AG20443 (cell line): ENCODE measurements at regions not wholly inside any gene's neighbourhood (a gene's known extent, or its start where the extent isn't known, plus 50 kb on each side); places are given as distances from the start of the nearest gene placed in this dataset.

Experiments used
- DNase-seq: peaks from one replicate; pipeline ENCODE4 v3.0.0; 2012; ENCODE audit warnings: low spot score, mixed read lengths

DNA sequence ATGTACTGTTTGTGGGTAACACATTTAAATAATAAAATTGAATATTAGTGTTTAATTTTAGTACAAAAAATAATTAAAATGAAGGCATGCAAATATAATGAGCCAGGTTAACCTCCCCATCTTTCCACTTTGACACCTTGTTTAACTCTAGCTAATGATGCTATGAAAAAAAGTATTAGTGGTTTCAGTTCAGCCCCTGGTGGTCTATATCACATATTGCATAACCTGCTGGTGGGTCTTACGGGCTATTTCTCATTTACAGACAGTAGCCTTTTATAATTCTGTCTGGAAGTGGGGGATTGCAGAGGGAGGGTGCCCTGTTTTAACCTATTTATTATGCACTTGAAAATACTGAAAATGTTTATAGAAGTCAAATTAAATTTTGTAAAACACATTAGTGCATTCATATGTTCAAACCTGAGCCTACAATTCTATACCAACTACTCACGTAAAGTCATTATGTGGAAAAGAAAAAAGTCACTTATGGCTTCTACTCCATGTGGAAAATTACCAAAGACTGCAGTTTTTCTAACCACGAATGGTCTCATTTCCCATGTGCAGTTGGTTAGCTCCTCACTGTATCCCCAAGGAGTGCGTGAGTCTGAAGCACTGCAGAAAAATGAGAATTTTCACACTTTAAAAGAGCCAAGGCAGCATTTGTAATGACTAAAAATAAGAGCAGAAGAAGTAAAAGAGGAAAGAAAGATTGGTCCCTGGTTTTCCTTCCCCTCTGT is 381.0 kb downstream of the MTX2 start:
- peak; percentile 46 for DNase-seq

DNA sequence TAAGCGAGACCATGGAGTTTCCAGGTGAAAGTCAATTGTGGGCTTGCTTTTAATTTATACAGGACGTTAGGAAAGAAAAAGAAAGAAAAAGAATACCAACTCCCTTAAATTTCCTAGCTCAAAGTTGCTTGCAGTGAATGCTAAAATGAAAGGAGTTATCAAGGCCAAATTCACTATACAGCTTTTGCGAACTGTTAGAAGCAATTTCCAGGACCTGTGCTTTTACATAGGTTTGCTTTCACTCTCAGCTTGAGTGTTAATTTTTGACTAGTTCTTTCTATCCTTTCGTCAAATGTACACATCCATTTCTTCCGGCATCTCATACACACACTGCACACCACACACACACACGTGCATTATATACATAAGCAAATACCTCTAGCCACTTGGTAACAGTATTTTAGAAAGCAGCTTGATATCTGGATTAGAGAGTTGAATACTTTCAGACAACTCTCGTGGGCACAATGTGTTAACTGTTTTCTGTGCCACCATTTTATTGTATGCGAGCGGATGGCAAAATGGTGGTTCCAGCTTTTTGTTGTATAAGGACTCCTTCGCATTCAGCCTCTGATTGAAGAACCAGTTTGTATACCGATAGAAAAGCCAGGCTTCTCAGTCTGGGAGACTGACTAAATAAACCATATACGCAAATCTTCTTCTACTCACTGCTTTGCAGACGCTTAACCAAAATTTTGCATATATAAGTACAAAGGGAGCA is 381.8 kb downstream of the MTX2 start:
- no peak for DNase-seq

GRCh38 chr2:176652300-176653182 is 383.3 kb downstream of the MTX2 start:
- peak; percentile 56 for DNase-seq

DNA sequence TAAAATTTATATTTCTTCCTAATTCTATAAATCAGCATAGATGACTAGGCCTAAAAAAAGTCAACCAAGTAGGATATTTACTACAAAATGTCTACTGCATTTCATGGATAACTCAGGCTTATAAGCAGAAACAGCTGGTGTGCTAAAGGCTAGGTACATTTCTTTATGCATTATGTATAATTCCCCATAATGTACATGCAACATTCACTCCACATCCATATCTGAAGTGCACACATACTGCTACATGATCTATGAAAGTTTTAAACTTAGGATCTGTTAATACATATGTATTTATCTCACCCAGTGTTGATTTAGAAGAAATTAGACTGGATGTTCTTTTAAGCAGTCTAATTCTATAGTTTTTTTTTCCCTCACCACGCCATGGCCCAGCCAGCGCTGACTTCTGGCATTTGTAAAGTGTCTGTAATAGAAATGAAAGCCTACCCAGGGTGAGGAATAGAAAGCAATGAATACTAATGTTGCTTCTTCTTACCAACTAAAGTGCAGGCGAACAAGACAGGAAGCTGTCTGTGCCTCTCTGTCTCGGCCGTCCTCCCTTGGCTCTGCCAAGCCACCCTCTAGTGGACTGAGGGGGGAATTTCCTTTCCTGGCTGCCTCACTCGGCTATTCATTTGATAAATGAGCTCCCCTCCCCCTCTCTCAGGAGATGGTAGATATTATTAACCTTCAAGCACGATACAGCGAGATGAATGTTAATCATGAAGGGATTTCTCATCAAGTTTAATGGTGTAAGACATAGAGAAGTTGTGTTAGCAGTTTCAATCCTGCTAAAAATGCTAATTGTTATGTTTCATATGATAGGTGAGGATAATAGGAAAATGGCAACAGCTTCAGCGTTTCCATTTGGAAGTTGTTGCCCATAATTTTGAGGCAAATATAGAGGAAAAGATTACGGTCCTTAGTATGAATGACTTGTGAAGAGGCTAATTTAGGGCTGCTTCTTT is 384.5 kb downstream of the MTX2 start:
- peak; percentile 82 for DNase-seq

DNA sequence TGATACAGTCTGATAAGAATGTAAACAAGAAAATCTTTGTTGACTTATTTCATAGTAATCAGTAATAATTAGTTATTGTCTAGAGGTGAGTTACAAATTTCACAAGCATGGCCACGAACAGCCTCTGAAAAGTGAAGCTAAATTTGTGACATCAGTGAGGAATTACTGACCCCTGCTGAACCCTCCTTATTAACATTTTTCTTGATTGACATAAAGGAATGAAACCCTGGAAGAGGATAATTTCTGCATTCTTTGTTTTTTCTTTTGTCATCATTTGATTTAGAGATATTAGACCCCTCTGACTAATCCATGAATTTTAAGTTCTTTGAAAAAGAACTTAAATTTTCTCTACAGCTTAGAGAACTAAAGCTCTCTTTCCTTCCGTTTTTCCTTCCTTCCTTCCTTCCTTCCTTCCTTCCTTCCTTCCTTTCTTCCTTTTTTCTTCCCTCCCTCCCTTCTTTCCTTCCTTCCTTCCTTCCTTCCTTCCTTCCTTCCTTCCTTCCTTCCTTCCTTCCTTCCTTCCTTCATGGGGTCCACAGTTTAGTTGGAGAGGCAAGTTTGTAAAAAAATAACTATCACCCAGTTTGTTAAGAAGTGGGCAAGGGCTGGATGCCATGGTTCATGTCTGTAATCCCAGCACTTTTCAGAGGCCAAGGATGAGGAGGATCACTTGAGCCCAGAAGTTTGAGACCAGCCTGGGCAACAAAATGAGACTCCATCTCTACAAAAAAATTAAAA is 387.0 kb downstream of the MTX2 start:
- DNase-seq = no peak

GRCh38 chr2:176656776-176657140 is 387.5 kb downstream of the MTX2 start:
- no peak for DNase-seq

DNA sequence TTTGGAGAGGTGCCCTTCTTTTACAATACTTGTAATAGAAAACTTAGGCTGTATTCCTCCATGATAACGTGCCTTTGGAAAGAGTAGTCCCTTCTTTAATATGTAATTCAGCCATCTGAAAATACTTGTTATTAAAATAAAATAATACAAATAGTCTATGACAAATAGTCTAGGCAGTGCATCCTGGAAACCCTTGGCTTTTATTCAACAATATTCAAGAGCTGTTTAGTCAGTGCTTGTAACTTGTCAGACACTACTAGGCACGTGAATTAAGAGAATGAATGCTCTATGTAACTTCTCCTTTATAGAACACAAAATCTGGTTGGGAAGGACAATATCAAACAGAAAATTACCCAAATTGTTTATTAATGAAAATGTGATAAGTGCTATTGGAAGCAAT is 388.2 kb downstream of the MTX2 start:
- peak; percentile 21 for DNase-seq

DNA sequence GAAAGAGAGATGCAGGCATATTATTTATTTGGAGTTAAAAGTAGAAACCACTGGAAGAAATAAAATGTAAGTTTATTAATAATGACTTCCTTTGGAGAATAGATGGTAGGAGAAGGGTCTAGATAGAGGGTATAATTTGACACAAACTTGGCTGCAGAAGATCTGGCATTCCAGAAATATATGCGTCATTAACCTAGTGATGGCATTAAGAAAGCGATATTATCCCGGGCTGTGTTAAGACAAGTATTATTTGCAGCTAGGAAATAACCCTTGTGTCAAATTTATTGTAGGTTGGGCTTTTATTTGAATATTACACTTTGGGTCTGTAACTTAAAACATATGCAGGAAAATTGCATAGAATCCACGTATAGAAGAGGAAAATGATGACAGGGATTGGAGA is 389.5 kb downstream of the MTX2 start:
- no peak for DNase-seq

DNA sequence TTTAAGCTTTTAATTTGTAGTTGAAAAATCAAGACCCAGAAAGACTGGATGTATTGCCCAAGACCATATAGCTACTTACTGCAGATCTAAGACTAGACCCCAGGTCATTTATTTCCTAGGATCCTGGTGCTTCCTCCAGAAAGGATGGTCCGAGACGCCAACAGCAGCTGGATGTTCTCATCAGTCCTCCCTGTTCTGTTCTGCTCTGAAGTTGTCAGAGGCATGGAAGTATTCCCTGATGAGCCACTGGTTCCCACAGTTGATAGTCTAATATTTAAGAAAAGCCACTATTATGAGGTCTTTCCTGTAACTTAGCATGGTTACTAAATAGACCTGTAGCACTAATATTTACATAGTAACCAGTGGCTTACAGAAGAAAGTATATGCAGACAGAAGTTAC is 393.5 kb downstream of the MTX2 start:
- DNase-seq = no peak

DNA sequence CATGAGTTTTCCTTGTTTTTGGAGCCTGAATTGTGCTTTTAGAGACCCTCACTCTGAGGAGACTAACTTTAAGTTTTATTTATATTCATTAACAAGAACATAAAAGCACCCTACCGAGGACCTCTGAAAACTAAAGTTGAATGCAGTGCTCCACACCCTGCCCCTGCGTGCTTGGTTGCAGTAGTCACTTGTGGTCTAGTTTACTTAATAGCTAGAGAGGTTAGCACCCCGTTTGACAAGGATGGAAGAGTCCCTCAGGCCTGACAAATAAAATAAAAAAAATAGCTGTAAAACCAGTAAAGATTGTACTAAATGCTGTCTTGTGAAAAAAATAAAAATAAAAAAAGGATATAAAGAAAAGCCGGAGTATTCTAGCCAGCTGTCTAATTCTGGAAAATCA is 395.2 kb downstream of the MTX2 start:
- DNase-seq = no peak

GRCh38 chr2:176665086-176665485 is 395.8 kb downstream of the MTX2 start:
- no peak for DNase-seq

GRCh38 chr2:176668912-176669311 is 399.7 kb downstream of the MTX2 start:
- peak; percentile 33 for DNase-seq

DNA sequence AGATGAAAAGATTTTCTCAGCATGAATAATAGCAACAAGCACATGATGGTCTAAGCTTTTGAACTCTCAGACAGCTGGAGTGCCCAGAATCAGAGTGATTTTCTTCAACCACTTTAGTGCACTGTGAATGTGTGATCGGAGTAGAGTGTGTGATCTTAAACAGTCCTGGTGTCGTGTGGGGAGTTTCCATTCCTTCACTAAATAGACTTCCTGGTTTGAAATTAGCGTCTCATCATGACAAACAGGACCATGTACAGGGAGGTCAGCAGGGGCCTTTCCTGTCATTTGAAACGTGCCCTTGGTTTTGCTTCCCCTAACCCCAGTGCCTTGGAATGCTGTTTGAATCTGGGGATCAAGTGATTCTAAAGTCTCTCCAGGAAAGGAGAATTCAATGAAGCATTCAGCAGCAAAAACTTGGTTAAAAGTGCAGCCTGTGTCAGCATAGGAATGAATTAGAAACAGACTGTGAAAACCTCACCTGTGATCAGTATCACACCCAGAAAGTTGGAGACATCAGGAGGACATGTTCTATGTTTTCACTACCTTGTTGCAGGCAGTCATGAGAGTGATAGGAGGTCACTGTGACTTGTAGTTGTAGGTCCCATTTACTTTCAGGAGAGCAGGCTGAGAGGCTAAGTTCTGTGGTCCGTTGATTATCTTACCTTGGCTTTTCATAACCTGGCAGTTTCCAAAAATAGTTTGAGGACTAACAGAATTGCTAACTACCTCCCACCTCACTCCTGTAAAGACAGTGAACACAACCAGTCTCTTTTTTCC is 400.3 kb downstream of the MTX2 start:
- DNase-seq = peak; percentile 11

DNA sequence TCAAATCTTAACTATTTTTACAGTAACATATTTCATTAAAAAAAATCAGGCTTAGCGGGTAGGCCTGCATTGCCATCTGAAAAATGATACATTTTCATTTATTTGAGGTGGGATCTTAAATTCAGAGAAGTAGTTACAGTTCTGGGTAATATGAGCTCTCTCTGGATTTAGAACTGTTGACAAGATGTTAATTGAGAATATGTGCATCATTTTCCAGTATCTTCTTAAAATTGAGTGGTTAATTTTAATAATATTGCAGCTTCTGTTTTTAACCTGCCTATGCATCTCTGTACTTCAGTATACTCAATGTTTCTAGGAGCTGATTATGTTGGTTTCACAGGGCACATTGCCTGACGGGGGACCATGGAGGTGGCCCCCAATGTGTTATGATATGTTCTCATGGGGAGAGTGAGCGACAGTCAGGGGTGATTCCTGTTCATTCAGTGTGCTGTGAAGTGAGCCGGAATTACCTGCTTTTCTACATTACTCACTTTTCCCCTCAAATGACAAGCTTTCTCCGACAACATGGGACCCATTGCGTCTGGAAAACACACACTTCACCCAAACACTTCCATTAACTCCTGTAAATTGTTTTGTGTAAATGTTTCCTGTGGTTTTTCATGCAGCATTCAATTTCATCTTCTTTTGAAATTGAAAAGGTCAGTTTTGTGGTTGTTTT is 406.2 kb downstream of the MTX2 start:
- DNase-seq = no peak

DNA sequence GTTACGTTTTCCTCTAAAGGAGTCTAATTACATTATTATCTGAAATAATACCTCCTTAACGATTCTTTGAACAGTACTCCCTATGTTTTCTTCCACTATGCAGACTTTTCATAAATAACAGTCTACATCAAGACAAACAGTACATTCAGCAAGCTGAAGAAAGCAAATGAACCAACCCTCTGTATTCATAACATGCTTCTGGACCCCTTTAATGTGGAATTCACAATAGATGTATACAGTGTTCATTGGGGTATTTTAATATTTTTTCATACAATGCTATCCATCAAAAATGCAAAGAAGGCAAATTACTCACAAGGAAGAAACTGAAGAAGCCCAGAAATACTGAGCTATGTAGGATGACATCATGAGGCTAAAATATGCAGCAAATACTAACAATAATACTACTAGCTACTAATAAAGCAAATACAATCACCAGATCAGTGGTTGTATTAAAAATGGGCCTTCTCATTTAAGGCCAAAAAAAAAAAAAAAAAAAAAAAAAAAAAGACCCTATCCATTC is 408.6 kb downstream of the MTX2 start:
- no peak for DNase-seq

- no peak for DNase-seq
These were observed 409.3 kb downstream of the MTX2 start for GRCh38 chr2:176678571-176678970.

DNA sequence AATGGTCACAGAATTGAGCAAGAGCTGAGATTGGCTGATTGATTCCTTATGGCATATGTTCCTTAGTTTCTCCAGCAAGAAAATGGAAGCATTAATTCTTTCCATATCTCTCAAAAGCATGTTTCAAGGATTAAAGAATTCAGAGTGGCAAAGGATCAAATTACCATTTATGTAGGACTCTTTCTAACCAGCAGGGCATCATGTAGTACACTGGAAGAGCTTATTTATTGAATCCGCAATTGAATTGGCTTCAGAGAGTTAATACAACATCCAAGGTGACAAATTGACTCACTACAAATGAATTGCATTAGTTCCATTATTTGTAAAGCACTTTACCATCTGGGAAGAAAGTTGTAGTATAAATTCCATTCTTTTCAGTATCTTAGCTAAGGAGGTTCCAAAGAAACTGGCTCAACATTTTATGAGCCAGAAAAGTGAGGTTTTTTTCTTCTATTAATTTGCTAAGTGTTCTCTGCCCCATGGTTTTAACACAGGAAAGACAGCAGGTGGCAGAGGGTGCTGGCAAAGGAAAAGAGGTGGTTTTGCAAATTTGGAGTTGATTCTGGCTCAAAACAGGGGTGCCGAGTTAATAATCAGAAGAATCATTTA is 409.9 kb downstream of the MTX2 start:
- DNase-seq = no peak

GRCh38 chr2:176680916-176681516 is 411.8 kb downstream of the MTX2 start:
- peak; percentile 21 for DNase-seq
